DND-41 (cell line): ENCODE measurements at regions not wholly inside any gene's neighbourhood (a gene's known extent, or its start where the extent isn't known, plus 50 kb on each side); places are given as distances from the start of the nearest gene placed in this dataset.

ENCODE experiments used
- ATAC-seq: fragments of 200-7000 bp; cut with Tn5 transposase; 3 replicates; pipeline ENCODE4 v1.9.1; 2021; ENCODE audit warnings: low read depth; ENCODE audit not compliant: insufficient read depth
- DNase-seq: peaks from one replicate; pipeline ENCODE4 v3.0.0-alpha.2; 2020
- H2AFZ ChIP-seq: 2 replicates; pipeline ENCODE4 v1.6.0; 2012; ENCODE audit warnings: low read depth, low read length
- H3K27ac ChIP-seq: 2 replicates; pipeline ENCODE4 v1.5.1; 2012; ENCODE audit warnings: low read length, inconsistent platforms
- H3K27me3 ChIP-seq: fragments of 200-600 bp; sonication (generic); 2 replicates; pipeline ENCODE4 v1.6.0; 2012; ENCODE audit warnings: low read length, mild to moderate bottlenecking, inconsistent platforms; ENCODE audit not compliant: insufficient read depth, poor library complexity
- H3K36me3 ChIP-seq: 2 replicates; pipeline ENCODE4 v1.5.1; 2012; ENCODE audit warnings: low read length, inconsistent platforms; ENCODE audit not compliant: insufficient read depth
- H3K4me1 ChIP-seq: 2 replicates; pipeline ENCODE4 v1.5.1; 2012; ENCODE audit warnings: mild to moderate bottlenecking, low read length; ENCODE audit not compliant: insufficient read depth
- H3K4me2 ChIP-seq: 2 replicates; pipeline ENCODE4 v1.6.0; 2012; ENCODE audit warnings: mild to moderate bottlenecking, moderate library complexity, low read length, inconsistent platforms; ENCODE audit not compliant: insufficient read depth
- H3K4me3 ChIP-seq, 2 experiments: fragments of 200-600 bp in 1 of 2; shearing (Covaris generic) in 1 of 2; 2 replicates each; pipeline ENCODE4 v1.5.1; 2012 to 2016; ENCODE audit warnings: inconsistent platforms in 2 of 2, low read length in 2 of 2, mild to moderate bottlenecking in 2 of 2, low read depth in 1 of 2, moderate library complexity in 1 of 2
- H3K79me2 ChIP-seq: 2 replicates; pipeline ENCODE4 v1.6.0; 2012; ENCODE audit warnings: low read length, inconsistent platforms; ENCODE audit not compliant: insufficient read depth
- H3K9ac ChIP-seq: 2 replicates; pipeline ENCODE4 v1.6.0; 2012; ENCODE audit warnings: low read depth, mild to moderate bottlenecking, inconsistent platforms, low read length, moderate library complexity
- H3K9me3 ChIP-seq: 2 replicates; pipeline ENCODE4 v1.5.1; 2012; ENCODE audit warnings: low read length, moderate library complexity, mild to moderate bottlenecking, inconsistent platforms; ENCODE audit not compliant: insufficient read depth, severe bottlenecking
- H4K20me1 ChIP-seq: 2 replicates; pipeline ENCODE4 v1.6.0; 2012; ENCODE audit warnings: low read length; ENCODE audit not compliant: insufficient read depth
- EZH2 ChIP-seq: IDR thresholded peaks from 3 replicates; pipeline ENCODE4 v1.6.1; 2012; ENCODE audit warnings: borderline replicate concordance, low read depth, mild to moderate bottlenecking, moderate library complexity, low read length, inconsistent platforms; ENCODE audit not compliant: severe bottlenecking
- TF ChIP-seq, protein P1 (sequence below): IDR thresholded peaks from 2 replicates; pipeline ENCODE4 v1.5.1; 2012; ENCODE audit warnings: borderline replicate concordance, low read length, moderate library complexity, mild to moderate bottlenecking; ENCODE audit not compliant: poor library complexity, severe bottlenecking; ENCODE audit errors: extremely low read depth

DNA sequence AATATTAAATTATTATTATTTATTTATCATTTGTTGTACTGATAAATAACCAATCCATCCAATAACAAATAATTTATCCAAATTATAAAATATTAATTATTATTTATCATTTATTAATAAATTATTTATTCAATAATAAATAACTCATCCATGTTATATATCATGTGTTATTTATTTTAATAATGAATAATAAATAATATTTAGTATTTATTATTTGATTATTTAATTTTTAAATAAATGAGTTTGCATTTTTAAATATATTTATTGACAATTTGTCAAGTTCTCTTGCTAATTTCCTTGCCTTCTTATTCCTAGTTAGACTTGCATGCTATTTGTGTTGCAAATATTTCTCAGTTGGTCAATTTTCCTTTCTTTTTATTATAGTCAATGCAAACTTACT, 995.4 kb downstream of the TSN start:
- no peak overlapping the region for H2AFZ ChIP-seq
- H3K9me3 ChIP-seq, result no peaks in the 10 kb centered on the region
- no peaks in the 10 kb centered on the region for H3K79me2 ChIP-seq
- H3K4me1 ChIP-seq, result no peaks in the 10 kb centered on the region
- DNase-seq (no peak), ATAC-seq (no peak)
- no peaks in the 10 kb centered on the region for H3K27me3 ChIP-seq
- H3K27ac ChIP-seq, result no peak overlapping the region
- H3K9ac ChIP-seq, result no peak overlapping the region
- no peak for TF ChIP-seq EZH2
- TF ChIP-seq, protein P1, sequence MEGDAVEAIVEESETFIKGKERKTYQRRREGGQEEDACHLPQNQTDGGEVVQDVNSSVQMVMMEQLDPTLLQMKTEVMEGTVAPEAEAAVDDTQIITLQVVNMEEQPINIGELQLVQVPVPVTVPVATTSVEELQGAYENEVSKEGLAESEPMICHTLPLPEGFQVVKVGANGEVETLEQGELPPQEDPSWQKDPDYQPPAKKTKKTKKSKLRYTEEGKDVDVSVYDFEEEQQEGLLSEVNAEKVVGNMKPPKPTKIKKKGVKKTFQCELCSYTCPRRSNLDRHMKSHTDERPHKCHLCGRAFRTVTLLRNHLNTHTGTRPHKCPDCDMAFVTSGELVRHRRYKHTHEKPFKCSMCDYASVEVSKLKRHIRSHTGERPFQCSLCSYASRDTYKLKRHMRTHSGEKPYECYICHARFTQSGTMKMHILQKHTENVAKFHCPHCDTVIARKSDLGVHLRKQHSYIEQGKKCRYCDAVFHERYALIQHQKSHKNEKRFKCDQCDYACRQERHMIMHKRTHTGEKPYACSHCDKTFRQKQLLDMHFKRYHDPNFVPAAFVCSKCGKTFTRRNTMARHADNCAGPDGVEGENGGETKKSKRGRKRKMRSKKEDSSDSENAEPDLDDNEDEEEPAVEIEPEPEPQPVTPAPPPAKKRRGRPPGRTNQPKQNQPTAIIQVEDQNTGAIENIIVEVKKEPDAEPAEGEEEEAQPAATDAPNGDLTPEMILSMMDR, result no peak
- H3K4me2 ChIP-seq, result no peak overlapping the region
- no peaks in the 10 kb centered on the region for H3K36me3 ChIP-seq
- H4K20me1 ChIP-seq, result no peaks in the 10 kb centered on the region
- no peak overlapping the region for H3K4me3 ChIP-seq

DNA sequence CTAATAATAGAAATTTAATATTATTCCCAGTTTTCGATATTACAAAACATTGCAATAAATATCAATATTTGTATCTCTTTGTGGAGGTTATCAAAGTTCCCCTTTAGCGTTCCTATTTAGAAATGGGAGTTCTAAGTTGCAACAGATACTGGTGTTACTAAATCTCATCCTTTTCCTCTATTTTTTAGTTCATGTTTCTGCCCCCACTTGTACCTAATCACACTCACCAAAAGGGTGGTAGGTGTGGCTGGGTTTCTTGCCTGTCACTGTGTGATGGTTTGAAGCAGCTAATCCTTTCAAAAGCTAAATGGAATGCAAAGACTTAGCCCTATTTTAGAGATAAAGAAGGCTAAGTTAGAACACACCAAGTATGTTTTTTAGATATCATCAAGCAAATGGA, 997.9 kb downstream of the TSN start:
- Histone ChIP-seq H3K27me3 (no peaks in the 10 kb centered on the region), H3K9ac (no peak overlapping the region), H3K79me2 (no peaks in the 10 kb centered on the region), H3K4me1 (no peaks in the 10 kb centered on the region), H3K36me3 (no peaks in the 10 kb centered on the region), H3K4me3 (no peak overlapping the region), H3K4me2 (no peak overlapping the region), H4K20me1 (no peaks in the 10 kb centered on the region), H3K9me3 (no peaks in the 10 kb centered on the region), H2AFZ (no peak overlapping the region), H3K27ac (no peak overlapping the region)
- DNase-seq, result no peak
- TF ChIP-seq, protein P1, result no peak
- TF ChIP-seq EZH2, result no peak
- no peak for ATAC-seq

DNA sequence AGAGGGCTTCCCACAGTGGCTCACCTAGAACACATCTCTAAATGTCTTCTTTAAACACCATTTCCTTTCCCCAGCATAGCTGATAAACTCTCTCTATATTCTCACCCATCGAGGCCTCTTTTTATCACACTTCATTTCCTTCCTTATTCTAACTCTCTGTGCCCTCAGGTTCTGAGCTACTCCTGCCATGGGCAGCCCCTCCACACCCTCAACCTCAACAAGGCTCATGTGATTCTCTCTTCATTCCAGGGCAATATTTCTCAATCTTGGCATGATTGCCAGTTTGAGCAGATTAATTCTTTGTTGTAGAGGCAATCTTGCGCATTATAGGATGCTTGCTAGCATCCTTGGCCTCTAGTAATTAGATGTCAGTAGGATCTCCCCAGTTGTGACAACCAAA, 999.1 kb downstream of the TSN start:
- H3K4me1 ChIP-seq, result no peaks in the 10 kb centered on the region
- H3K9ac ChIP-seq, result no peak overlapping the region
- DNase-seq (no peak), ATAC-seq (no peak)
- no peaks in the 10 kb centered on the region for H4K20me1 ChIP-seq
- TF ChIP-seq, protein P1, result no peak
- TF ChIP-seq EZH2, result no peak
- H3K79me2 ChIP-seq, result no peaks in the 10 kb centered on the region
- H3K4me2 ChIP-seq, result no peak overlapping the region
- no peaks in the 10 kb centered on the region for H3K36me3 ChIP-seq
- no peak overlapping the region for H3K4me3 ChIP-seq
- no peak overlapping the region for H3K27ac ChIP-seq
- no peaks in the 10 kb centered on the region for H3K27me3 ChIP-seq
- H3K9me3 ChIP-seq, result no peaks in the 10 kb centered on the region
- H2AFZ ChIP-seq, result no peak overlapping the region

DNA sequence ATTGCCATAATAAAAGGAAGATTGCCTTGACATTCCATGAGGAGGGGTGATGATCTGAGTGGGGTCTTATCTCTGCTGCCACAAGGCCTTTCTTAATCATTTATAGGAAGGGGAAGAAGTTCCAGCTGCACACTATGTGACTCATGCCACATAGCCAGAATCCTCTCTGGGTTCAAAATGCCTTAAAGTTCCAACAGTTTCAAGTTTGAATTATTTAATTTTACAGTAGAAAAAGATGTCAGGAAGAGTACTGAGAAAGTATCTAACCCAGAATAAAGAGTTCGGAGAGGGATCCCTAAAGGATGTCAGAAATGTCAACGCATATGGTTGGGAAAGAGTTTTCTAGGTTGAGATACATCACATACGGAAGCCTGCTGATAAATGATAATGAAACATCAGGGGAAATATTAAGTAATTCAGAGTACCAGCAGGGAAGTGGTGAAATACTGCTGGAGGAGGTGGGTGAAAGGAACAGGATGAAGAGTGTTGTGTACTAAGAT, 999.9 kb downstream of the TSN start:
- H3K4me3 ChIP-seq, result no peak overlapping the region
- H3K4me2 ChIP-seq, result no peak overlapping the region
- H3K9ac ChIP-seq, result no peak overlapping the region
- H3K79me2 ChIP-seq, result no peaks in the 10 kb centered on the region
- no peaks in the 10 kb centered on the region for H3K4me1 ChIP-seq
- no peaks in the 10 kb centered on the region for H3K27me3 ChIP-seq
- DNase-seq (no peak), ATAC-seq (no peak)
- H2AFZ ChIP-seq, result no peak overlapping the region
- TF ChIP-seq EZH2, result no peak
- TF ChIP-seq, protein P1, result no peak
- no peaks in the 10 kb centered on the region for H3K9me3 ChIP-seq
- H4K20me1 ChIP-seq, result no peaks in the 10 kb centered on the region
- H3K27ac ChIP-seq, result no peak overlapping the region
- H3K36me3 ChIP-seq, result no peaks in the 10 kb centered on the region
